ENCODE measurements at regions not wholly inside any gene's neighbourhood (a gene's known extent, or its start where the extent isn't known, plus 50 kb on each side); places are given as distances from the start of the nearest gene placed in this dataset.

DNA sequence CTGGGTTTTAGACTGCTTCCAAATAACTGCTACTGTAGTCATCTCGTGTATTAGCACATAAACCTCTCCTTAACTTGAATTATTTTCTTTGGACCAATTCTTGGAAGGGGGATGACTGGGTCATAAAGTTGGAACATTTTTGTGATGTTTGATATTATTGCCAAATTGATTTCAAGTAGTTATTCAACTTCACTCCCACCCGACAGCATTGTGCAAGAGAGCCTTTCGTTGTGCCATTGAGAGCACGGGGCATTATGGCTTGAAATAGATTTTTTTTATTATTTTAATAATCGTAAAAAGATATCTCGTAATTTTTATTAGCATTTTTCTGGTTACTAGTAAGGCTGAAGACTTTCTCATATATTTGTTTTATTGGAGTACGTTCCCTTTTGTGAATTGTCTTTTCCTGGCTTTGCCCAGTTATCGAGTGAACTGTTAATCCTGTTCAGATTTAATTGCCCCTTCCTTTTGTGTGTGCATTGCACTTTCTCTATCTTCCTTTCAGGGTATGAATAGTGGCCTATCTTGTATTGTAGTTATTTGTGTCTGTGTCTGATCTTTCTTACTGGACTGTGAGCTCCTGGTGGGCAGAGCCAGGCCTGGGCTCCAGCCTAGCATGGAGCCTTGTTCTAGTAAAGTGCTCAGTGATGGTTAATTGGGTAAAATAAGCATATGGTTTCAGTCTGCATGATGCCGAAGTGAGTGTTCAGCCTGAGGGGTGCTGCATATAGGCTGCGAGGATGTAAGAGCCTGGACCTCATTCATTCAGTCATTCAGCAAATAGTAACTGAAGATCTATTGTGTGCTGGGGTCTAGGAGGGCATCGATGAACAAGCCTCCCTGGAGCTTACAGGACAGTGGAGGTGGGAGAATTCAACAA, 93.5 kb upstream of the SHB start:
- intact Hi-C loops (cut with micrococcal nuclease), result no loop called here

DNA sequence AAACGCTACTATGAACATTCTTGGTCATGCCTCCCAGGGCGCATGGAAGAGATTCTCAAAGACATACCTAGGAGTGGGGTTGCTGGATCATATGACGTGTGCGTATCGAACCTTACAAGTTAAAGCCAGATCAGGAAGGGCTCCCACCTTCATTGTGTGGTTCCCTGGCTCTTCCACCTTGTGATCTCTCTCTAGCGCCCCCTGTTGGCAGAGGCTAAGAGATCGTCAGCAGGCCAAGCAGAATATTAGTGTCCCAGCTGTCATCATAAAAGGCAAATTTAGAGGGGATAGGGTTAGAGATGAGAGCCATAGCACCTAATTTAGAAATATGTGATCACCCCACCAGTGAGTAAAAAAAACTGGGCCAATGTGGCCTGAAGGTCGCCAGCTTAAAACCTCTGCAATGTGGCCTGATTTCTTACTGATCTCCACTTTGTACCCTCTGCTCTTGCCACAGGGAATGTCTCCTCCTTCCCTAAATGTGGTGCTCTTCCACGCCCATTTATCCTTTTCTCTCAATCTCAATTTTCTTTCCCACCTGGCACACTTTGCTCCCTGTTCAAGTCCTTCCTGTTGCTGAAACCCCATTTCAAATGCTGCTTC, 91.7 kb upstream of the SHB start:
- intact Hi-C loops (cut with micrococcal nuclease), result loop anchor here (1.0 kb wide), 1 partner anchor 247 kb away; no protein-coding TSS in a partner anchor

DNA sequence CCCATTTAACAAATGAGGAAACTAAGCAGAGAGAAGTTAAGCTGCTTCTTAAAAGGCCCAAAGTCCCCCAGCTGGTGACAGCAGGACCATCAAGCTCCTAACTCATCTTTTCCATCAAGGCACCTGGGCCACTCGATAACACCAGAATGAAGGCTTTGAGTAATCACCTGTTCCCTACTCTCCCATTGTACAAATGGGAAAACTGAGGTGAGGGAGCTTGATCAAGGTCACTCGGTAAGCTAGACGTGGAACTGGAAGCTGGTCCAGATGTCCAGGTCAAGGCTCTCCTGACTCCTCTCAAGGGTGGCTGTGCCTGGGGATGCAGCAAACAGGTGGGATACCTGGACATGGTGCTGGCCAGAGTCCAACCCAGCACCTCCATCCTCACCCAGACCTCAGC, 90.6 kb upstream of the SHB start:
- intact Hi-C loops (cut with micrococcal nuclease), result no loop called here

DNA sequence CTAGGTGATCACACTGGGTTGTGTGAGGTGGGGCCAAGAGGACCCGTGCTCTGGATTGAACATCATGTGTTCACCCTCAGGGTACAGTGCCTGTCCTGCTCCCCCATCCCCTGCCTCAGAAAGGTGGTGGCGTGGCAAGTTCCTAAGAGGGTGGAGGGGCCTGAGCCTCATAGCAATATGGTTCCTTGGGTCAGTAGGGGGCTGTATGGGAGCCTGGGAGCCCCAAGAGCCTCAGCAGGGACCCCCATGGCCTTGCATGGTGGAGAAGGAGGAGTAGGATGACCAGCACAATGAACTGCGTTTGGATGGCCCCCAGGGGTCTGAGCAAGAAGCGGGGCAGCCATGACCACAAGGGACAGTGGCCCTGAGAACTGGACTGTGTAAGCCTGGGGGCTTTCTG, 89.6 kb upstream of the SHB start:
- intact Hi-C loops (cut with micrococcal nuclease), result no loop called here

DNA sequence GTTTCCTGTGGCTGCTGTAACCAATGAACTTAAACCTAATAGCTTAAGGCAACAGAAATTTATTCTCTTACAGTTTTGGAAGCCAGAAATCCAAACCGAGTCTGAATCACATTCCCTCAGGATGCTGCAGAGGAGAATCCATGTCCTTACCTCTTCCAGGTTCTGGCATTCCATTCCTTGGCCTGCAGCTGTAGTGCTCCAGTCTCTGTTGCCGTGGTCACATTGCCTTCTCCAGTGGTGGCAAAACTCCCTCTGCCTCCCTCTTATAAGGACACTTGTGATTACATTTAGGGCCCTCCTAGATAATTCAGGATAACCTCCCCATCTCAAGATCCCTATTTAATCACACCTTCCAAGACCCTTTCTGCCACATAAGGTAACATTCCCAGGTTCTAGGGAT, 88.7 kb upstream of the SHB start:
- intact Hi-C loops (cut with micrococcal nuclease), result no loop called here

DNA sequence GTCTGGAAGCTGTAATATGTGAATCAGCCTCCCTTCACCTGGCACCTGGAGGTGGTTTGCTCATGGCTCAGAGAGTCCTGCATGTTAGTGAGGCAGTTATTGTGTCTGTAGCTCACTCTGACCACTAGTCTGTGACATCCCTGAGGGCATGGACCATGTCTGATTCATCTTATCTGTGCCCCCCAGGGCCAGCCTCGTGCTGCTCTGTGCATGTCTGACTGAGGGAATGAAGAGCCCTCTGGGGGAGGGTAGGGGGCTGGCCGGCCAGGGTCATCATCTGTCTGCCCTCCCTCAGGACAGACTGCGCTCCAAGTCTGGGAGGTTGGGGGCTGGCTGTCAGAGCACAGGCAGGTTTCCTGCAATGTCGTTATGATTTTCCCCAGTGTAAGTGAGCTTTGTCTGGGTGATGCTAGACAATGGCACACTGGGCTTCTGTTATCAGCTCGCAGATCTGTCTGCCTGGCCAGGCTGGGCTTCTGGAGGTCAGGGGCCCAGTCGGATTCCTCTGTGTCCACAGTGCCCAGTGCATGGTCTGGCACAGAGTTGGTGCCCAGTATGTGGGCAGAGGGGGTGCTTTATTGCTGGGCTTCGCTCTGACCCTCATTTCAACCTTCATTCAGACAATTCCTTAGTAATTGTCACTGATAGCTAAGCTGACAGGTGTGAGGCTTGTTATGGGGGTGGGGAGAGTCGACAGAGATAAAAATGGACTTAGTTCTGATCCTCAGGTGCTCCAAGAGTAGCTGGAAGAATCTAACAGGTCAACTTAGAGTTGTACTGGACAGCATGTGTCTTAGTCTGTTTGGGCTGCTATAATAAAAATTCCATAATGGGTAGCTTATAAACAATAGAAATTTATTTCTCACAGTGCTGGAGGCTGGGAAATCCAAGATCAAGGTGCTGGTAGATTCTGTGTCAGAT, 85.7 kb upstream of the SHB start:
- intact Hi-C loops (cut with micrococcal nuclease), result no loop called here

DNA sequence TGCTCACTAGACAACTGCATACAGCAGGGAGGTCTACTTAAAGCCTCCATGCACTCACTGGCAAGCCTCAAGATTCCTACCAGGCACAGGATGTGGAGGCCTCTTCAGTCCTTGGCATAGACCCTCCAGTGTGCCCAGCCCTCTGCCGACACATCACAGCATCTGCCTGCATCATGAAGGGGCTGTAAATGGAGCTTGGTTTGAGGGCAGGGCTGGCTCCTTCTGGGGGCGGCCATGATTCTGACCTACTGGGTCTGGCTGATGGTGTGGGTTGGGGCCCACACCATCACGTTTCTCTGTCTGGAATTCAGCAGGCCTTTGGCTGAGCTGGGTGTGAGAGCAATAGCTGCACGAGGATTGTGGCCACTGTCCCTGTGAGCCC, 84.9 kb upstream of the SHB start:
- intact Hi-C loops (cut with micrococcal nuclease), result no loop called here

DNA sequence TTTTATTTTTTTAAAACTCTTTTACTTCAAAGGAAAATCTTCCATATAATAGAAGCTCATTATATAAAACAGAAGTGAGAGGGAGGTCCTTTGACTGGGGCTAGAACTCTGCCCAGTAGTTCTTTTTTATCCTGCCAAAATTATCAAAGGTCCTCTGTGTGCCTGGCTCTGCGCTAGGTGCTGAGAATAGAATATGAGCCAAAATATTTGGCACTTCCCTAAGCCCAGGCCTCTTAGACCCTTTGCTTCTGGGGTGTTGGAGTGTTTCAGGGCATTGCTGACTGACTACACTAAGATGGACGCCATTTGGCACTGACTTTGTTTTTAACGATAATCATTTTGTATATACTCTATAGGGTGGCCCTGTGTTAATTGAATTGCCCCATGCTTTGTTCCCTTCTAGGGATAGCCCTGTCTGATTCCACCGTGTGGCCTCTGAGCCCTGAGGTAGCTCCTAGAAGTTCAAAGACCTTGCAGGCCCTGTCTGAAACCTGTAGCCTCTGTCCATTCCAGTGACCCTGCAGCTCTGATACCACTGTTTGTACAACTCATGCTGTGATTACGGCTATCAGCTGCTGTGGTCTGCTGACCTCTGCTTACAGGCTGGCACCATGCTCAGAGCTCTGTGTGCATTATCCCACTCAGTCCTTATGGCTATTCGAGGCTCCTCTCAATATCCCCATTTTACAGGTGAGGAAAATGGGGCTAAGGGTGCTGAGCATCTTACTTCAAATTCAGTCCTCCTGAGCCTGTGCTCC, 84.3 kb upstream of the SHB start:
- intact Hi-C loops (cut with micrococcal nuclease), result no loop called here

DNA sequence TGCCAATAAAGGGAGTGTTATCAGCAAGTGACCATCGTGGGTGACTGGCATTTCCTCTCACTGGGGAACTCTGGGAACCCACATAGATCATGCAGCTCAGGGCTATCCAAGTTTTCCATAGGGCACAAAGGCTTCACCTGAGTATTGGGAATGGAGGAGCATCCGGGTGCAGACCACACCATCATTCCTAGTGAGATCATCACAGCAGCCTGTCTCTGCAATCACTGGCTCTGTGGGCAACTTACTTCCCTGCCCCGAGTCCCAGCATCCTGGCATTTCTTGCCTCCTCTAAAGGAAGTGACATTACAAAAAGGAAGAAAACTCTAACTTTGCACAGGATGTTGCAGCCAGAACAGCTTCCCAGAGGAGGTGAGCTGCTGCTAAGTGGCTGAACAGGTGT, 80.6 kb upstream of the SHB start:
- intact Hi-C loops (cut with micrococcal nuclease), result no loop called here

DNA sequence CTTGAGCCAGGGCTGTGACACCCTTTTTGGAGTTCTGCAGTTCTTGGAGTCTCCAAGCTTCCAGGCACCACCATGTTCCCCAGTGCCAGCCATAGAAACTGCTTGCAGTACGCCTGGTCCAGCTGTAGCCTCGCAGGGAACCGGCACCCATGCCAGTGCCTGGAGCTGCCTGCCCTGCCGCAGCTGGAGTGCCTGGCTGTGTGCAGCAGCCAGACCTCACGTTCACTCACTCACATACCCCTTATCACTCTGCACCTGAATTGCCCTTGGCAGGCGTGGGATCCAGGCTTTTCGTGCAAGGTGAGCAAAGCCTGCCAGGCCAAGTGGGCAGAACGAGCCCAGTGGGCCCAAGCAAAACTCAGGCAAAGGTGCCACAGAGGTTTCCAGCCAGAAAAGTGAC, 77.8 kb upstream of the SHB start:
- intact Hi-C loops (cut with micrococcal nuclease), result no loop called here

DNA sequence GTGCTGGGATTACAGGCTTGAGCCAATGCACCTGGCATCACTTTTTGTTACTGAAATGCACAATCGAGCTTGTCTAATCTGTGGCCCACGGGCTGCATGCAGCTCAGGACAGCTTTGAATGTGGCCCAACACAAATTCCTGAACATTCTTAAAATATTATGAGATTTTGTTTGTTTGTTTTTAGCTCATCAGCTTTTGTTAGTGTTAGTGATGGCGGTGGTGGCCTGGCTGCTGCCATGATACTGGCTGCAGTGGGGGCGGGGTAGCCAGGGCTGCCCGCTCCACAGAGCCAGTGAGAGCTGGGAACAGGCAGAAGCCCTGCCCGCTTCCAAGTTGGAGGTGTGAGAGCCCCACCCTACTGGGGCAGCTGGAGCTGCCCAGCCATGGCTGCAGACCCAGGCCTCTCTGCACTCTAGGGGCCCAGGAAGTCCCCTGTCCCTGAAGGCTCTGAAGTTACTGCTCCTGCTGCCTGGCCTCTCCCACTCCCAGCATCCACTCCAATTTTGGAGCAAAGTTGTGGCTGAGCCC, 76.6 kb upstream of the SHB start:
- intact Hi-C loops (cut with micrococcal nuclease), result no loop called here

DNA sequence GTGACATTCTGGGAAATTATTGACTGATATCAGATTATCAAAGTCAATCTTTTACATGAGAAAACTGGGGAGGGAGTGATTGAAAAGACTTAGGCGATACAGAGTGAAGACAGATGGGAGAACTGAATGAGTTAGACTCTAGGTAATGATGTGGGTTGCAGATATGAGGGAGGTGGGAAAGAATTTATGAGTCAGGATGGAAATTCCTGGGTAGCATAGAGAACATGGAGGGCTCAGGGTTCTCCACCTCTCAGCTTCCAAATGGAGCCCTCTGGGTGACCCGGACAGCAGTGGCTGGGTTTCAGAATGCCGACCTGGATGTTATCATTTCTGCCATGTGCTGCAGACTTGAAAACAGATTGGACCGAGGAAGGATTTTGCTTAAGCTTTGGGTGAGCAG, 75.4 kb upstream of the SHB start:
- intact Hi-C loops (cut with micrococcal nuclease), result no loop called here

DNA sequence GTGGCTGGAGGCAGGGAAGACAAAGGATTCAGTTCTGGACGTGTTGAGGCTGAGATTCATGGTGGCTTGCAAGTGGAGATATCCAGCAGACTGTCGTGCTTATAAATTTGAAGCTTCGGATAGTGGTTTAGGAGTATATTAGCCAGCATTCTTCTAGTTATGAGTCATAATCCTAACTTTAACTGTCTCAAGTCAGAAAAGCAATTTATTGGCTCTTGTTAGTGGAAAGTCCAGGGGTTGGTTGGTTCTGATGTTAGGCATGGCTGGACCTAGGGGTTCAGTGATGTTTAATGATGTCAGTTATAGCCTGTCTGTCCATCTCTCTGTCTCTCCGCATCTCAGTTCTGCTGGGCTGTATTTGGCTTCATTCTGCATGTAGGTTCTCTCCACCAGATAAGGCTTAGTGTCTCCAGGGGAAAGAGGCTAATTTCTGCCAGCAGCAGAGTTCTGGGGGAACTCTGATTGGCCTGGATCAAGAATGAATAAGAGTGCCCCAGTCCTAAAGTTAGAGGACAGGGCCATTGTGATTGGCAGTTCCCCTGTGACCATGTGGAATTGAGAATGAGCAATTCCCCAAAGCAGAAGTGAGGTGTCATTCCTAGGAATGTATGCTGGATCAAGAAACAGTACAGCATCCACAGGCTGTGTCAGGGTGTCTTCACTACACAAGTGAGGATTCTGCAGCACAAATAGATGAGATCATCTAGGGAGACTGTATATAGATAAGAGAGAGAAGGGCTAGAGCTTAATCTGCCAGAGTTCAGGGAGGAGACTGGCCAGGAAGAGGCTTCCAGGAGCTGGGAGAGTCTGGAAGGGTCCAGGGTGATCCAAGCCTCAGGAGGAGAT, 72.9 kb upstream of the SHB start:
- intact Hi-C loops (cut with micrococcal nuclease), result no loop called here

DNA sequence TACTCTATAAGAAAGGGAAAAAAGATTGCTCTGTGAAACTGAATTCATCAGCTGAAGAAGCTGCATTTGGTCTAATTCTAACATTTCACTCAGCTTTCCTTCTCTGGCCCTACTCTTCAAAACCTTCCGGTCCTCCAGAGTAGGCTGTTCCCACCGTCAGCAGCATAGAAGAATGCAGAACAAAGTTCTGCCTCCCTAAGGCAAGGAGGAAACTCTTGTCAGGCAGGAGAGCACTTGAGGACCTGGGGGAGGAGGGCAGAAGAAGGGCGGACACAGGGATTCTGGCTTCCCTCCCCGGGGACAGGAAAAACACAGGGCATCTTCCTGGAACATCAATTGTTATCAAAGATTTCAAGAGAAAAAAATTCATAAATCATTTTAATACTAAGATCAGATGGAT, 69.2 kb upstream of the SHB start:
- intact Hi-C loops (cut with micrococcal nuclease), result no loop called here

DNA sequence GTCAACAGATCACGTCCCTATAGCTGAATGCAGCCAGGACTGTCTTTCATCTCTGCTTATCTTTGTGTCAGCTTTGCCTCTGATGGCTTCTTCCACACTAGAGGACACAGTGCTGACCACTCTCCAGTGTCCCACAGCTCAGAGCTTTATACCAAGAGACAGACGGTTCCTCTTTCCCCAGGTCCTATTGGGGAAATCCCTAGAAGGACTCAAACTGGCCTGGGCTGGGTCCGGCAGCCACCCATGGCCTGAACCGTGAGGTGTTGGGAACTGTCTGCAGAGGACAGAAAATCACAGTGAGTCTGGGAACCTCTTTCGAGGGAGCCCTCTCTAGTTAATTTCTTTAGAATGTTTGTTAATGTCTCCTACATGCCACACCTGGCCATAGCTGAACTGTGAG, 68.3 kb upstream of the SHB start:
- intact Hi-C loops (cut with micrococcal nuclease), result no loop called here

DNA sequence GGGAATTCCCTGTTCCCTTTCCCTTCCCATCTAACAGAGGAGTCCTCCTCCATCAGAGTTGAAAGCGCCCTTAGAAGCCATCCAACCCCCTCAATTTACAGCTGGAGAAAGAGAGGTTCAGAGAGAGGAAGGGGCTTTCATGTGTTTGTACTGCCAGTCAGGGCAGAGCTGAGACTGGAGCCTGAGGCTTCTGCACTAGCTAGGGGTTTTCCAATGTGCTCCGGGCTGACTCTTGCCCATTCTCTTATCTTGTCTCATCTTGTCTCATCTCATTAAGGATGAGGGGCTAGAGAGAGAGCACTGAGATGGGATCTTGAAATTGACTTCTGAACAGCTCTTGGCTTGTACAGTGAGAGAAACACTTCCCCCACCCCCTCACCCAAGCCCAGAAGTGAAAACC, 67.4 kb upstream of the SHB start:
- intact Hi-C loops (cut with micrococcal nuclease), result no loop called here

DNA sequence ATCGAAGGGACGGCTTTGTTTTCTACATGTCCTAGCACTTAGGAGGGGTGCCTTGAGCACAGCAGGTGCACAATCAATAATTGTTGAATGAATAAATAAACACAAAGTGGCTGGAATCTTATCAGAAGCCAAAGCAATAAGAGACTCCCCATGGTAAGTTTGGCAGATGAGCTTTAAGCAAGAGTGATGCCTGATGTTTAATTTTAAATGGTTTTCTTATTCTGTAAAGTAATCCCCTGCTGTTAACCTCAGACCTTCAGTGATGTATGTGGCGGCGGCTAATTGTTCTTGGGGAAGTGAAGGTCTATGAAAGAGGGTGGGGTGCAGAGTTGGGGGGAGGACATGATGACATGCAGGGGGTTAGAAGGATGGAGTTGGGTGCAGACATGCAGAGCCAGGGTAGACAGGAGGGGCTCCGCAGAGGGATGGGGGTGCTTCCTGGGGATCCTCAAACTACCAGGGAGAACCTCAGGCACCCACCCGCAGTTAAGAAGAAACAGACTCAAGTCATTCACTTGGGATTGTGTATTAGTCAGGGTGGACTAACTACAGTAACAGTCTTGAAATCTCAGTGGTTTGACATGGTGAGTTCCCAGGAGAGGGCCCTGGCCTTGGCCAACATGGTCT, 65.7 kb upstream of the SHB start:
- intact Hi-C loops (cut with micrococcal nuclease), result no loop called here

DNA sequence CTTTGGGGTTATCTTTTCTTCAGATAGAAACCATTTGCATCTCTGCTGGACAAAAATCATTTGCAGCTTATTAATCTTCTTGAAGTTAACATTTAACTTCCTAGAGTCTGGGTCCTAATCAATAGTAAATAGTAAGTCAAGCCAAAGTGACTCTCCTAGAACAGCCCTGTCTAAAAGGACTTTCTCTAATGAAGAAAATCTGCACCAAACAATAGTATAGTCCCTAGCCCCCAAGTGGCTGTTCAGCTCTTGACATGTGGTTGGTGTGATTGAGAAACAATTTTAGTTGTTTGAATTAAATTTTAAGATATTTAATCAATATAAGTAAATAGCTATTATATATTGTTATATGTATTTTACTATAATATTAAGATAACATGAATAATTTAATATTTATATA, 64.6 kb upstream of the SHB start:
- intact Hi-C loops (cut with micrococcal nuclease), result no loop called here

DNA sequence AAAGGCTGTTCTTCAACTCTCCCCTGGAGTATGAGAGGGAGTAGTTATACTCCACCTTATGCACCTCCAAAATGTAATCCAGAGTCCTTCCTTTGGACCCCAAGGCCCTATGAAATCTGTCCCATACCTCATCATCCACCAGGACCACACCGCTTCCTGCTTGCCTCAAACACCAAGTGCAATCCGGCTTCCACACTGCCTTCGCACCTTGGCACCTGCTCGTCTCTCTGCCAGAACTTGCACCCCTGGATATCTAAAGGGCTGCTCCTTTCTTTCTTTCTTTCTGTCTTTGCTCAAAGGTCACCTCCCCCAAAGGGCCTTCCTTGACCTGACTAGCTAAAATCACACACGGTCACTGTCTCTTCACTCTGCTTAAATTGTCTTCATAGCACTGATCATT, 63.9 kb upstream of the SHB start:
- intact Hi-C loops (cut with micrococcal nuclease), result no loop called here

DNA sequence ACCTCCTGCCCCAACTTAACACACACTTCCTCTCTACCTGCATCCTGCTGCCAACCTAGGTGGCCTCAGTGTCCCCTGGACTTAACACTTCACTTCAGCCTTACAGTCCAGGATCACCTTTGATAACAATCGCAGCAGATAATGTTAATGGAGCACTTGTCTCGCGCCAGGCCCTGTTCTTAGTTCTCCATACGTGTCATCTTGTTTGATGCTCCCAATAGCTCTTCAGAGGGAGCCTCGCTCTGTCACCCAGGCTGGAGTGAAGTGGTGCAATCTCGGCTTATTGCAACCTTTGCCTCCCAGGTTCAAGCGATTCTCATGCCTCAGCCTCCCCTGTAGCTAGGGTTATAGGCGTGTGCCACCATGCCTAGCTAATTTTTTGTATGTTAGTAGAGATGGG, 62.7 kb upstream of the SHB start:
- intact Hi-C loops (cut with micrococcal nuclease), result no loop called here

Data from T-helper 2 cell treated with Interferon-gamma antibody and Interleukin-4, amounts not matched to agents 100 ng/mL and 5 ng/mL, for 36 hours (primary cell).